Dermis blood vessel endothelial cell (primary cell): ENCODE measurements at regions not wholly inside any gene's neighbourhood (a gene's known extent, or its start where the extent isn't known, plus 50 kb on each side); places are given as distances from the start of the nearest gene placed in this dataset.

ENCODE experiments used
- DNase-seq: peaks from one replicate; pipeline ENCODE4 v3.0.0; 2010

DNA sequence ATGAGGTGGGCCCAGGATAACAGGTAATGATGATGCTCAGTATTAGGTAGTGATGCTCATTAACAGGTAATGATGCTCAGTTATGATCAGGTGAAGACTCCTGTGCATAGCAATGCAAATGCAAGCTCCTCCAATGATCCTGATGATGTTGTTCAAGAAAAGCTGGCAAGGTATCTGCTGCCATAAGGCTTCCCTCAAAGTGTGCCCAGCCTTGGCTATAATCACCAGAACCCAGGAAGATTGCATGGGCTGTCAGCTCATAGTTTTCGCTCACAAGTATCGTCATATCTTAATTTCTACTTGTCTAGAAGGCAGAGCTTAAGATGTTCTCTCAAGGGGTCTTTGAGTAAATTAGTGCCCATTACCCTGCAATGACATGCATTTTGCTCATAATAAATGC is 366.2 kb upstream of the CLNK start:
- no peak for DNase-seq

DNA sequence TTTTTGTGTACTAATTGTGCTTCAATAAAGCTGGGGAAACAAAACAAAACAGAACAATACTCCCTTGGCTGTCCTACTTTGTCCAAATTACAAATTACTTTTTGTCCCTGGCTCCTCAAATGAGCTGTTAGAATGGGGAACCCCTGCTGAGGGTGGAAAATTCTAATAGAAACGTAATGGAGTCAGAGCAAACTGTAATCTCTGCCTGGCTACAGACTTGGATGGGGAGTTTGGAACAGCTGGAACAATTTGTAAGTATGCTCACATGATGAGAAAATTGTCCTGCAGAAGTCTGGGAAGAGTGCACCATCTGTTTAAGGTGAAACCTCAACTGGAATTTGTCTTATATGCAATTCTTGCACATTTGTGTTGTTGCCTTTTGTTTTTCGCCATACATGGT is 364.4 kb upstream of the CLNK start:
- no peak for DNase-seq

DNA sequence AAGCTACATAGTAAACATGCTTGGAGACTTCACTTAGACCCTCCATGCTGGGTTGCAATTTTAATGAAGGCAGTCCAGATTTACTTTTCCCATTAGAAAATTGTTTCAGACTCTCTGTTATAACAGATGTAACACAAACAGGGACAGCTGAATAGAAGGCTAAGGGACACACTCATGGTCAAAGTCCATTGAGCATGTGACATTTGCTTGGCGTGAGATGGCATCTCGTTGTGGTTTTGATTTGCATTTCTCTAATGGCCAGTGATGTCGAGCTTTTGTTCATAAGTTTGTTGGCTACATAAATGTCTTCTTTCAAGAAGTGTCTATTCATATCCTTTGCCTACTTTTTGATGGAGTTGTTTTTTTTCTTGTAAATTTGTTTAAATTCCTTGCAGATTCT is 358.2 kb upstream of the CLNK start:
- no peak for DNase-seq

DNA sequence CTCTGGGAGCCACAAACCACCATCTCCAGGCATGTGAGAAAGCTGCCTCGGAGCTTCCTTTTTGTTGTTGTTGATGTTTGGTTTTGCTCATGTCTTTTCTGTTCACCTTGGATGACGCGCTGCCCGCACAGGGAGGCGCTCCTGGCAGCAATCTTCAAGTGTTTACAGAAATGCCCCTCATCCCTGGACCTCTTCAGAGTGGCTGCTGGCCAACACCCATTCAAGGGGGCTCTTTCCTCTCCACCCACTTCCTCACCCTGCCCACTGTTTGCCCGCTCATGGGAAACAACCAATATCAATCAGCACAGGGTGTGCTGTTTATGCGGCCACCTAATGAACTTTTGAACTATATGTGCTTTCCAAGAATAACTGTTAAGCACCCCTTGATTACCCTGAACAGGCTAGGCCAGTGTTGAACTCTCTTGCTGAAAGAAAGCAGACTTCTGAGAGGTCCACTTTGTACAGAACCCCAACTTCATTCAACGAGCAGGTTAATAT is 355.1 kb upstream of the CLNK start:
- no peak for DNase-seq

DNA sequence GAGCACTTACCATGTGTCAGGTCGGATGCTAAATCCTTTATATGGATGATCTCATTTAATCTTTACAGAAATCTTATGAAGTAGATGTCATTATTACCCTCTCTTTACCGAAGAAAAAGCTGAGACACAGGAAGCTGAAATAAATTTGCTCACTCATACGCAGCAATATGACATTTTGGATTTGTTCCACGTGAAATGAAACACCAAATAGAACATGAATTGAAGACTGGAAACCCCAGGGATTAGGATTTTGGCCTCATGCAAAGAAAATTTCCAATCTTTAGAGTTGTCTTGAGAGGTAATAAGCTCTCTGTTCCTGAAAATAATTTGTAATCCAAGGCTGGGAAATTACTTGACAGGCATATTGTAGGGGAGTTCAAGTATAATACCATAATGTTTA is 354.4 kb upstream of the CLNK start:
- no peak for DNase-seq

DNA sequence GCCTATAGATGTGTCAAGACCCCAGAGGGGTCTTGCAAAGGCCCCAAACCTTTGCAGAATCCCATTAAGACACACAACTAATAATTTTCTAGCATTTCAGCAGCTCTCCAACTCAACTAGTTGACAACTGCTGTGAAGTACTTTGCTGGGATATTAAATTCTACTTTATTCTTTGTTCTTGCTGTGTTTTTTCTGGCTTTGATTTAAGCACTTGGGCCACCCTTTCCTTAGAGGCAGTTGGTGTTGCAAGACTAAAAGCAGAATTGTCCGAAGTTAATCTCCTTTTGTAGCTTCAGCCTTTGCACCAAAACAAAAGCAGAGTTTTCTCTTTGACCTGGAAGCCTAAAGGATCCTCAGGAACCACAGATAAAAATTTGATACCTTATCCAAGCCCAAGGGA is 353.1 kb upstream of the CLNK start:
- DNase-seq, result no peak

DNA sequence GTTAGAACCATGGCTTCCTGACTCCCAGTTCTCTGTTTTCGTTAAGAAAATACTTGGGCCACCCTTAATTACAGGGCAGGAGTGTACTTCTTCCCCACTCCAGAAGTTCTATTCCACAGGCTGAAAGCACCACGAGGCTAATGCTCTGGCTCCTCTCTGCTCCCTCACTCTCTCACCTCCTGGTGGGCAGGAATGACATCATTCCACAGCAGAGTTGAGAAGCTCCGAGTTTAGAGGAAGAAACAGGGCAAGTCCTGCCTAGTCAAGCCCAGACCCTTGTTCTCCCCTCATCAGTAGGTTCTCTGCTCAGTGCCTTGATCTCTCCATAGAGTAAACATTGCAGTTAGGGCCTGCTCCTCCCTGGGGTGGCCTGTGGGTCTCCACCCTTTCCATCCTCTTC is 343.8 kb upstream of the CLNK start:
- DNase-seq, result no peak

DNA sequence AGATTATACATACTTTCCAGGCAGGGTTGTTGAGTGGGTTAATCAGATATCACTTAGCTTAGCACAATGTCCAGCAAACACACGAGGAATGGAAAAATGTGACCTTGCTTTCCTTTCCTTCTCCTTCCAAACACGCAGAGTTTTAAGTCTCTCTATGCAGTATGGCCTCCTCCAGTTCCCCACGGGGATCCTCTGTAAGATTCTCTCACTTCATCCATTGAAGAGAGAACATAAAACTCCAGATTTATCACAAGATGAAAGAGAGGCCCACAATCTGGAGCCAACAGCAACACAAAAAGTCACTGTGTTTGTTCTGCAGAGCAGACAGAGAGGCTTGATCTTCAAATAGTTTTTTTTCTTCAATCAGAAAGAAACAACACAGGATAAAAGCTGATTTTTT is 336.8 kb upstream of the CLNK start:
- no peak for DNase-seq

DNA sequence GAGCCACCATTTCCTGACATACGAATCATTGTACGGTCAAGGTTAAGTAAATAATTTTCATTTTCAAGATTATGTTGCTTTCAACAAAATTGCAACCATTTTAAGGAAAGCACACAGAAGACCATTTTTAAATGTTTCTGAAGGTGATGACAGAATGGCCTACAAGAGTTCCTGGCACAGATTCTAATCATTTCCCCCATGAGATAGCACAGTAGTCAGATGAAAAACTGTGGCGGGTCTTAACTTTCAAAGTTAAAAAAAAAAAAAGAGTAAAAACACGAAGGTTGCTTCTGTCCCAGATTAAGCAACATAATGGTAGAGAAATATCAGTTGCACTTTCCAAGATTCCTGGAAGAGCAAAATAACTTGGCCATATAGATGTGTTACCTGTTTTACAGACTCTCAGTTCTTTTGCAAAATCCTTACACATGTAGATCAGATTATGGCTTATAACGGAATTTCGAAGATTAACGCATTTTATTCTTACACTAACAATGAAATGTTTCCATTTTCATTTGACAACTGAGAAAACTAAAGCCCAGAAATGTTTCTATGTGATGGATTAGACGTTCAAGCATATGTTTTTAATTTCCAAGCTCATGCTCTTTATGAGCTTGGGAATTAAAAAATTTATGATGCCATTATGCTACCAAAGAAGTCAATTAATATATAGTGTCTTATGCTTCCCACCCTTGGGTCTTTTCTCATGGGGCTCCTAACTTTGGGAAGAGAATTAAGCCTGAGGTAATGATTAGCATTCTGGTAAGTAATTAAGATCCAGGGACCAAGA is 335.1 kb upstream of the CLNK start:
- DNase-seq, result no peak

DNA sequence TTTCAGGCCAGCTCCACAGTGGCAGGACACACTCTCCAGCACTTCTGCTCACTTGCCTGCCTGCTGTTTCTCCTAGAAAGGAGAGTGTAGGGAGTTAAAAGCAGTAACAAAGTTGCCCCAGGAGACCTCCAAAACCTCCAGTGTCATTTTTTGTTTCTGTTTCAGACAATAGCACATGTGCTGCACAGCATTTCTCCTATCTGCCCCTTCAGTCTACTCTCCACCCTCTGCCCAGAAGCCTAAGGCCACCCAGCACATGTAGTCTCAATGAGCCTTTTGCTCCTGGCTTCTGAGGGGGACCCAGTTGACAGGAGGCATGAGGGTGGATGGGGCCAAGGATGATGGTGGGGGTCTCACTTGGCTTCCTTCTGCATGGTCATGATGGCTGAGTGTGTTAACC is 329.6 kb upstream of the CLNK start:
- no peak for DNase-seq

DNA sequence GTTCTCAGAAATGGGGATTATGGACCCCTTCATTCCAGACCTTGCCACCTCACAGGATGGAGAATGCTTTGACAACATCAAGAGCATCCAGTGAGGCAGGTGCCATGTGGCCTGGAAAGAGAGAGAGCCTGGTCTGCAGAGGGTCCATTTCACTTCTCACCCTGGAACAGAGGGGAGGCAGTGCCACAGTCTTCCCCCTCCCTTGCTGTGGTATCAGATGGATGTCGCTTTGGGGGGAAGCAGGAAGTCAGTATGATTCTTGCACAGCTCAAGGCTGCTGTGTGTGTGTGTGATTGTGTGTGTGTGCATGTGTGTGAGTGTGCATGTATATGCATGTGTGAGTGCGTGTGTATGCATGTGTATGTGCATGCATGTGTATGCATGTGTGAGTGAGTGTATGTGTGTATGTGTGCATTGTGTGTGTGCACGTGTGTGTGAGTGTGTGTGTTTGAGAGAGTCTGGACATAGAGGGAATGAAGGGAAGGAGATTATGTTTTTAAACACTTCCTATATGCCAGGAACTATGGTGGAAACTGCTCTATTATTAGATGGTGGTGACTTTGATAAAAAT is 328.6 kb upstream of the CLNK start:
- no peak for DNase-seq

DNA sequence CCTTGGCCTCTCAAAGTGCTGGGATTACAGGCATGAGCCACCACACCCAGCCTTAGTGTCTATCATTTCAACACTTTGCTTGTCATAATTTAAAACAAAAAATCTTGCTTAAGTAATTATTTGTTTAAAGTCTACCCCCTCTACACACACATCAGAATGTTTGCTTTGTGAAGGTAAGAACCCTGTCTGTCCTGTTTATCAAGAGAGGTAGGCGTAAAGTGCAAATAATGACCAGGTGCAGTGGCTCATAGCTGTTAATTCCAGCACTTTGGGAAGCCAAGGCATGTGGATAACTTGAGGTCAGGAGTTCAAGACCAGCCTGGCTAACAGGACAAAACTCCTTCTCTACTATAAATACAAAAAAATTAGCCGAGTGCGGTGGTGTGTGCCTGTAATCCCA is 326.7 kb upstream of the CLNK start:
- no peak for DNase-seq

DNA sequence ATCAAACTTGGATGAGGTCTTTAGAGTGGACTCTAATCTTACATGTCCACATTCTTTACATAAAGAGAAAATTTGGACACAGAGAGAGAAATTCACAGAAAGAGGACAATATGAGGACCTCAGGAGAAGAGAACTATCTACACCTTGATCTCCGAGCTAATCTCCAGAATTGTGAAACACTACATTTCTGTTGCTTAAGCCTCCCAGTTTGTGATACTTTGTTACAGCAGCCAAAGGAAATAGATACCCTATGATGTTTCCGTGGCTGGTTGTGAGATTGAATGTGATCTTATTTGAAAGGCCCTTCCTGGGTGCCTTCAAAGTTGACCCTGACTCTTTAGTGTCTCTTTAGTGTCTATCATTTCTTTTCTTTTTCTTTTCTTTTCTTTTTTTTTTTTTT is 326.1 kb upstream of the CLNK start:
- no peak for DNase-seq

DNA sequence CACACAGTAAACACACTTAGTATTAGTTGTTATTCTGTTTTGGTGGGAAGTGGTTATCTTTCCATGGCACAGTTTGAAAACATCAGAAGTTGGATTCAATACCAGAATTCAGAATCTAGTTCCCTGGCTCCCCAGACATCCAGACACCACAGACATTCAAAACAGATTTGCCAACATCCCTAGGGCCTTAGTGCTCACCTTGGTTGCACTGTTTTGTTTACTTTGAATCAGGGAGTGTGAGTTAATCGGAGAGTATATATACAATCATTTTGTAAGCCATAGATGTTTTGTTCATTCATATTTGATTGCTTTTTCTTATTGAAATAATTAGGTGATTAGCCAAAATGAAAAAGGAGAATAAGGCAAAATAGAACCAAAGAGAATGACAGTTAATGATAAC is 324.7 kb upstream of the CLNK start:
- DNase-seq, result no peak

DNA sequence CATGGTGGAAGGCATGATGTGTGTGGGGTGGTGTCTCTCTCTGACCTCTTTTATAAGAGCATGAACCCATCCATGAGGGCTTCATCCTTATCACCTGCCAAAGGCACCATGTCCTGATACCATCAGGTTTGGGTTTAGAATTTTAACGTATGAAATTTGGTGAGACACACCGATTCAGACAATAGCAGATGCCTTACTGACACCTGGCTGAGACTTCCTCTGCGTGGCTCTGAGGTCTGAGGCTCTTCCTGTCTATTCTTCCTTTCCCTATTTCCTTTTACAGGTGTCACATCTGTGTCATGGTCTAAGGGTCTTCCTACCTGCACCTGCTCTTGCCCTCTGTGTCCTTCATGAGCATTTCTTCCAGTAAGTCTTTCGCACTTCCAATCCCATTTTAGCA is 320.7 kb upstream of the CLNK start:
- DNase-seq, result no peak

DNA sequence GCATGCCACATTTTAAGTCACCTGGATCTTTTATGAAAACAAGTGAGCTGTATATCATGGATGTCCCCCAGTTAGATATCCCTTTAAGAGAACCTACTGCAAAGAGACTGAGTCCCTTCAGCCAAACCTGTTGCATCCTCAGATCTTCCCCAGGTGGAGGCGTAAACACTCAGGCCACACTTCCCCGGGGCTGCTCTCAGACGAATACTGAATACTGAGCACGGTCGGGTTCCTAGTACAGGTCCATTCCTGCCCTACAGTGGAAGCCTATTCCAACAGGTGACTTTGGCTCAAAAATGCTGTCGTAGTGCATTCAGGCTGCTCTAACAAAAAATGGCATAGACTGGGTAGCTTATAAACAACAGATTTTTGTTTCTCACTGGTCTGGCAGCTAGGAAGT is 320.2 kb upstream of the CLNK start:
- DNase-seq, result no peak

DNA sequence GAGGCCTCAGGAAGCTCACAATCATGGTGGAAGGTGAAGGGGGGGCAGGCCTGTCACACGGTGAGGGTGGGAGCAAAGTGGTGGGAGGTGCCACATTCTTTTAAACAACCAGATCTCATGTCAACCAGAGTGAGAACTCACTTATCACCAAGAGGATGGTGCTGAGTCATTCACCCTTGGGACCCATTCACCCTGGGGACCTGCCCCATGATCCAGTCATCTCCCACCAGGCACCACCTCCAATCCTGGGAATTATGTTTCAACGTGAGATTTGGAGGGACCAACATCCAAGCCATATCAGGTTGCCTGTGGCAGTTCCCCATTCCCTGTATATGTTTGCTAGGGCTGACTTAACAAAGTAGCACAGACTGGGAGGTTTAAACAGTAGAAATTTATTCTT is 318.4 kb upstream of the CLNK start:
- no peak for DNase-seq

DNA sequence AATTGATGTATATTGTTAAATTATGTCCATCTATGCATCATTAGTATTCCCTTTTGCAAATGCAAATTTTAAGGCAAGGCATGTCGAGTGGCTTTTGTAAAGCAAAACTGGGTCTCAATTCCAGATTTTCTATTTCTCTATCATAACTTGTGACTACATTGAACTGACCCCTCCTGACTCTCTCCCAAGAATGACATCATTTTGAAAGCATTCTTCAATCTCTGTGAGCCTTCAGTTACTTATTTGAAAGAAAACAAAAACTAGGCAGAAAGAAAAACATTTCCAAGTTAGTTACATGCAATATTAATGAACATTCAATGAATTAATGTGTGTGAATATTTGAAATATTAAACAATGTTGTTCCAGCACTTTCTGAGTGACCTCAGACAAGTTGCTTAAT is 314.3 kb upstream of the CLNK start:
- DNase-seq, result no peak

DNA sequence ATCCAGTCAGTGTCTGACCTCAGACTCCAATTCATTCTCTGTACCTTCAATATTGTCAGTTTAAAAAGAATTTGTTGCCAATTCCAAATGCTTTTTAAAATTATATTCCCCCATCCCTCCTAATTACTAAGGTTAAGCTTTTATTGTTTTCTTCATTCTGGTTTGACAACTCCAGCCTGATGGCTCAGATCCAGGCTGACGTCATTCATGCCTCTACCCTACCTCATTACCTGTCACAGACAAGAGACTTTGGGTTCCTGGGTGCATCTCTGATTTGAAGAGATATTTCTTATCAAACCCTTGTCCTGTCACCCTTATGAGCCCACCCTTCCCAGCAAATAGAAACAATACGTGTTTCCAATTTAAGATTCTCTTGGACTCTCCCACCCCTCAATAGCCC is 300.2 kb upstream of the CLNK start:
- DNase-seq, result no peak

DNA sequence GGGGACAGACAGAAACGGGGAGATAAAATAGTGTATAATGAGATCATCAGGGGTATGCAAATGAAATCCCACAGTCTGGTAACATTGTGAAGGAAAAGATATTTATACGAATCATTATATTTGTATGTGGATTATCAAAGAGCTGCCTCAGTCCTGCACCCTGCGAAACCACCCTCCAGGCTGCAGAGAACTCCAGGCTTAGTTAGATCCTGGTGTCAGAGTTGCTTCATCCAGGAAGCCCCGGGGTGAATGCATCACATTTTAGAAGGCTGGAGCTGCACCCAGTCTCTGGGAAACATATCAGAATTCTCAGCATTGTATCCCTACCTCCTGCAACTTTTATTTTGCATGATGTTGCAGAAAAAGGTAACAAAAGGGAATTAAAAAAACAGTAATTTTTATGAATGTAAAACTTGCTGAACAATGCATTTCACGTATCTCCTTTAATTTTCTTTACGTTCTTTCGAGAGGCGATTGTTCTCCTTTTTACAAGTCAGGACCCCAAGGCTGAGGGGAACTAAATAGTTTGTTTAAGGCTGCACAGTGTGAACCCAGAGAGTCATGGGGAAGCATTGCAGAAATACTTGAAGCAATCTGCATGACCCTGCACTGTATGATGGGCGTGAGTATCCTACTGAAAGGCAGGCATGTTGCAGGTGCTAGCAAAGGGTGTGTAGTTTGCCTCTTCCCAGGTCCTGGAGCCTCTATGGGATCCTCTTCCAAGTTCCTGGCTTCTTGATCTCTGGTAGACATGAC is 299.5 kb upstream of the CLNK start:
- no peak for DNase-seq

DNA sequence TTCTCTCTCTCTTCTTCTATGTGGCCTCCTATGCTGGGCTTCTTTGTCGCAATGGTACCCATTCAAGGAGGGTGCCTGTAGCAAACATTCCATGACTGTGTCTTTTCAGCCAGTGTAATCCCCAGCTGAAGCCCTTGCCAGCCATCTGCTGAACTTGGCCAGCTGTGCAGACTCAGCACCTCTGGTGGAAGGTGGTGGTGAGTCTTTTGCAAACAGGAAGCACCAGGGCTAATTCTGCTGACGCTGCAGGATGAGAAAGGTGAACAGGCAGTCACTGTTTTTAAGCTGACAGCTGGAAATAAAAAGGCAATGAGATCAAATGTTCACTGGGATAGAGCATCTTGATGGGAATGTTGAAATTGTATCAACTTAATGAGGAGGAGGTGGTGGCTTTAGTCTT is 298.7 kb upstream of the CLNK start:
- DNase-seq, result no peak

DNA sequence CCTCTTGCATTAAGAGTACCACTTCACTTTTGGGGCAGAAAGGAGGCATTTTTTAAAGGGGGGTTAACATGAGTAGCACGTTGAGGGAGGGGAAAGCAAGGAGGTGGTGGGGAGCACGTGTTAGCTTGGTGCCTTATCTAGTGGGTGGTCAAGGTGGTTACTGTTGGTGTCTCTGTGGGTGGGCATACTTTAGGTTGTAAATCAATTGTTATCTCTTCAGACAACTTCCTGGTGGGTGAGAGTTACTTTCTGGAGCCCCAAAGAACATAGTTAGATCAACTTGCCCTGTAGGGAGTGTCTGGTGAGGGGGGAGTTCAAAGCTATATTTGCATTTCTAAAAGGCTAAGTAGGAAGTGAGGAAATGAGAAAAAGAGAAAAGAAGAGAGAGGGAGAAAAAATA is 297.7 kb upstream of the CLNK start:
- no peak for DNase-seq

DNA sequence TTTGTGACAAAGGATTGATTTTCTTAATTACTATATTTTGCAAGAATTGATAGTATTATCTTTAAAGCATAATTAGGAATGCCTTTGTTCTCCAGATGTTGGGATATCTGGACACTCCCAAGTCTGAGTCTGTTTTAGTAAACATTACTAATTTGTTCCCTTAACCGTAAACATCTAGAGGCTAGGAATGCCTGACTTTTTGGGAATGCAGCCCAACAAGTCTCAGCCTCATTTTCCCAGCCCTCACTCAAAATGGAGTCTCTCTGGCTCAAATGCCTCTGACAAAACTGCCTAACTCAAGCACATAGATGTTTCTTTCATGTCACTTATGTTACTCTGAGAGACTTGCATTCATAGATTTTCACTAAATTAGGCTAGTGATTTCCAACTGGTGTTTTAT is 297.0 kb upstream of the CLNK start:
- no peak for DNase-seq

DNA sequence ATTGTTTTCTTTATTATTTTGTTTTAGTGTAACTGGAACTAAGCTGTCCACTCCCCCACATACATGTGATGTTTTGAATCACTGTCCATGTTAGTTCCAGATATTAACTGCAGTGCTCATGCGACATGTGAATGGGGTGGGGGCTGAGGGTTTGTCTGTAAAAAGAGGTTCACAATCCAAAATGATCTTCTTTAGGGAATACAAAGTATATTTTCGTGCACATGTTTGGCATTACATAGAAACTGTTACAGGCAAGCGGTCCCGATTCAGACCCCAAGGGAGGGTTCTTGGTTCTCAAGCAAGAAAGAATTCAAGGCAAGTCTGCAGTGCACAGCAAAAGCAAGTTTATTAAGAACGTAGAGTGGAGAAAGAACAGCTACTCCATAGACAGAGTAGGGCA is 296.5 kb upstream of the CLNK start:
- no peak for DNase-seq
